ENCODE measurements at regions not wholly inside any gene's neighbourhood (a gene's known extent, or its start where the extent isn't known, plus 50 kb on each side); places are given as distances from the start of the nearest gene placed in this dataset.

GRCh38 chr18:8948471-8949149 lies 153.9 kb upstream of the NDUFV2 start:
- Histone ChIP-seq H3K36me3 (no peaks in the 10 kb centered on the region), H3K9me3 (no peaks in the 10 kb centered on the region), H3K27me3 (no peaks in the 10 kb centered on the region), H3K27ac (no peak overlapping the region), H3K4me3 (no peak overlapping the region), H3K4me1 (no peaks in the 10 kb centered on the region)
- DNase-seq = no peak
- peak in 1 of 2 donors; percentile 54 for ATAC-seq (ENCODE audit: low FRiP score in 2 of 2)
- TF ChIP-seq POLR2AphosphoS5 (IDR thresholded peaks at IDR 0.05) (no peak), POLR2A (IDR thresholded peaks at IDR 0.05) (no peak), CTCF (IDR thresholded peaks at IDR 0.05) (no peak), EP300 (IDR thresholded peaks at IDR 0.05) (no peak)
- 66 to 70% methylated on average over 7 of the region's 7 CpGs for WGBS, 2 donors

GRCh38 chr18:8949206-8949605 lies 153.3 kb upstream of the NDUFV2 start:
- peak in 1 of 2 donors; percentile 8 for ATAC-seq (ENCODE audit: low FRiP score in 2 of 2)

GRCh38 chr18:8951491-8951890 lies 151.0 kb upstream of the NDUFV2 start:
- TF ChIP-seq POLR2A (IDR thresholded peaks at IDR 0.05) (no peak), POLR2AphosphoS5 (IDR thresholded peaks at IDR 0.05) (no peak), EP300 (IDR thresholded peaks at IDR 0.05) (no peak), CTCF (IDR thresholded peaks at IDR 0.05) (no peak)
- no peak overlapping the region for H3K4me3 ChIP-seq
- H3K36me3 ChIP-seq = no peaks in the 10 kb centered on the region
- ATAC-seq (ENCODE audit: low FRiP score in 2 of 2) (no peak), DNase-seq (no peak)
- no peaks in the 10 kb centered on the region for H3K27me3 ChIP-seq
- H3K27ac ChIP-seq = no peak overlapping the region
- WGBS, 2 donors = 74 to 82% methylated on average over 2 of the region's 2 CpGs
- no peaks in the 10 kb centered on the region for H3K9me3 ChIP-seq
- no peaks in the 10 kb centered on the region for H3K4me1 ChIP-seq

More at GRCh38 chr18:8949206-8949605, 153.3 kb upstream of the NDUFV2 start:
- DNase-seq = peak in 1 of 2 donors; percentile 34
- no peaks in the 10 kb centered on the region for H3K36me3 ChIP-seq
- no peak overlapping the region for H3K4me3 ChIP-seq
- 53 to 60% methylated on average over 13 of the region's 13 CpGs for WGBS, 2 donors
- H3K27ac ChIP-seq = no peak overlapping the region
- no peaks in the 10 kb centered on the region for H3K4me1 ChIP-seq
- no peak for TF ChIP-seq POLR2A (IDR thresholded peaks at IDR 0.05)
- TF ChIP-seq CTCF (IDR thresholded peaks at IDR 0.05) = no peak
- no peak for TF ChIP-seq EP300 (IDR thresholded peaks at IDR 0.05)
- TF ChIP-seq POLR2AphosphoS5 (IDR thresholded peaks at IDR 0.05) = no peak
- no peaks in the 10 kb centered on the region for H3K9me3 ChIP-seq
- H3K27me3 ChIP-seq = no peaks in the 10 kb centered on the region

- no peaks in the 10 kb centered on the region for H3K9me3 ChIP-seq
- H3K4me1 ChIP-seq = no peaks in the 10 kb centered on the region
- no peak overlapping the region for H3K4me3 ChIP-seq
- ATAC-seq (ENCODE audit: low FRiP score in 2 of 2) = no peak
- no peaks in the 10 kb centered on the region for H3K36me3 ChIP-seq
- no peak for DNase-seq
- TF ChIP-seq POLR2A (IDR thresholded peaks at IDR 0.05) (no peak), EP300 (IDR thresholded peaks at IDR 0.05) (no peak)
- WGBS, 2 donors = 91 to 96% methylated on average over 4 to 5 of the region's 5 CpGs
- H3K27me3 ChIP-seq = no peaks in the 10 kb centered on the region
- H3K27ac ChIP-seq = no peak overlapping the region
These were observed 150.3 kb upstream of the NDUFV2 start for GRCh38 chr18:8952174-8952573.

GRCh38 chr18:8952769-8953760 lies 149.4 kb upstream of the NDUFV2 start:
- no peaks in the 10 kb centered on the region for H3K9me3 ChIP-seq
- no peak overlapping the region for H3K27ac ChIP-seq
- DNase-seq = no peak
- H3K27me3 ChIP-seq = no peaks in the 10 kb centered on the region
- no peaks in the 10 kb centered on the region for H3K36me3 ChIP-seq
- no peak for TF ChIP-seq POLR2AphosphoS5 (IDR thresholded peaks at IDR 0.05)
- no peak for TF ChIP-seq CTCF (IDR thresholded peaks at IDR 0.05)
- TF ChIP-seq POLR2A (IDR thresholded peaks at IDR 0.05) = no peak
- no peak for TF ChIP-seq EP300 (IDR thresholded peaks at IDR 0.05)
- no peaks in the 10 kb centered on the region for H3K4me1 ChIP-seq
- no peak for ATAC-seq (ENCODE audit: low FRiP score in 2 of 2)
- no peak overlapping the region for H3K4me3 ChIP-seq
- WGBS, 2 donors = 78 to 81% methylated on average over 10 of the region's 10 CpGs
